ENCODE measurements at regions not wholly inside any gene's neighbourhood (a gene's known extent, or its start where the extent isn't known, plus 50 kb on each side); places are given as distances from the start of the nearest gene placed in this dataset.

- H3K4me2 ChIP-seq (replicated peaks; ENCODE audit: low read depth, low read length, poor library complexity, severe bottlenecking) = no peak overlapping the region
- no peak overlapping the region for H3K27ac ChIP-seq (ENCODE audit: low read length in 2 of 2)
- intact Hi-C loops (cut with micrococcal nuclease) = no loop called here
- H3K27me3 ChIP-seq (replicated peaks in 1 of 4; ENCODE audit: control extremely low read depth in 1 of 4, control insufficient read depth in 3 of 4, insufficient read depth in 4 of 4, low read length in 3 of 4) = no peaks in the 10 kb centered on the region
- no peak overlapping the region for H3K9ac ChIP-seq (ENCODE audit: low read length)
- no peak overlapping the region for H2AFZ ChIP-seq (ENCODE audit: insufficient read depth, low read depth, low read length, poor library complexity, severe bottlenecking)
- no peaks in the 10 kb centered on the region for H3K27me3 Mint-ChIP-seq
- no peak overlapping the region for H3K4me3 Mint-ChIP-seq
- no peak overlapping the region for H3K27ac Mint-ChIP-seq
- POLR2A ChIA-PET = no interaction called here
- H3K4me1 ChIP-seq (ENCODE audit: control insufficient read depth in 2 of 2, insufficient read depth in 2 of 2, low read length in 2 of 2) = no peaks in the 10 kb centered on the region
- CTCF ChIA-PET = no interaction called here
- H3K79me2 ChIP-seq (ENCODE audit: control insufficient read depth, insufficient read depth, low read length) = no peaks in the 10 kb centered on the region
- H3K9me3 ChIP-seq (ENCODE audit: control extremely low read depth in 1 of 3, control insufficient read depth in 2 of 3, insufficient read depth in 1 of 3, low read length in 2 of 3) = peaks cover 0 to 2% (median 0%) of the 10 kb centered on the region in 3 donors
- H3K9me3 Mint-ChIP-seq (ENCODE audit: insufficient read depth) = no peaks in the 10 kb centered on the region
- H3K4me1 Mint-ChIP-seq = no peaks in the 10 kb centered on the region
- no peak overlapping the region for H3K4me3 ChIP-seq (ENCODE audit: control extremely low read depth in 1 of 5, extremely low read depth in 1 of 5, insufficient read depth in 1 of 5, low read depth in 2 of 5, low read length in 4 of 5)
- no peaks in the 10 kb centered on the region for H4K20me1 ChIP-seq (ENCODE audit: control insufficient read depth, insufficient read depth, low read length, poor library complexity, severe bottlenecking)
- TF ChIP-seq EZH2 (IDR thresholded peaks at IDR 0.05; ENCODE audit: borderline replicate concordance, insufficient read depth, low read depth, low read length, poor library complexity, severe bottlenecking) = no peak
- TF ChIP-seq CTCF (IDR thresholded peaks at IDR 0.05) = no peak
- no peak for ATAC-seq (ENCODE audit: low read depth)
- H3K36me3 ChIP-seq (replicated peaks in 1 of 2; ENCODE audit: control extremely low read depth in 1 of 2, control insufficient read depth in 1 of 2, extremely low read depth in 1 of 2, insufficient read depth in 2 of 2, low read length in 1 of 2) = no peaks in the 10 kb centered on the region
- DNase-seq = no peak
Measured at GRCh38 chr10:57921140-57921539, 346.6 kb downstream of the IPMK start.

- H3K4me1 Mint-ChIP-seq = no peaks in the 10 kb centered on the region
- WGBS (ENCODE audit: insufficient coverage) = no CpG with 5 or more reads among the region's 1 CpG
- CTCF ChIA-PET = no interaction called here
Measured at GRCh38 chr10:57919864-57920263, 347.8 kb downstream of the IPMK start.

More at GRCh38 chr10:57919864-57920263, 347.8 kb downstream of the IPMK start:
- POLR2A ChIA-PET = no interaction called here
- DNase-seq (no peak), ATAC-seq (ENCODE audit: low read depth) (no peak)
- Histone ChIP-seq H4K20me1 (ENCODE audit: control insufficient read depth, insufficient read depth, low read length, poor library complexity, severe bottlenecking) (no peaks in the 10 kb centered on the region), H3K27me3 (replicated peaks in 1 of 4; ENCODE audit: control extremely low read depth in 1 of 4, control insufficient read depth in 3 of 4, insufficient read depth in 4 of 4, low read length in 3 of 4) (no peaks in the 10 kb centered on the region), H3K79me2 (ENCODE audit: control insufficient read depth, insufficient read depth, low read length) (no peaks in the 10 kb centered on the region), H3K36me3 (replicated peaks in 1 of 2; ENCODE audit: control extremely low read depth in 1 of 2, control insufficient read depth in 1 of 2, extremely low read depth in 1 of 2, insufficient read depth in 2 of 2, low read length in 1 of 2) (no peaks in the 10 kb centered on the region), H2AFZ (ENCODE audit: insufficient read depth, low read depth, low read length, poor library complexity, severe bottlenecking) (no peak overlapping the region), H3K4me1 (ENCODE audit: control insufficient read depth in 2 of 2, insufficient read depth in 2 of 2, low read length in 2 of 2) (no peaks in the 10 kb centered on the region), H3K4me2 (replicated peaks; ENCODE audit: low read depth, low read length, poor library complexity, severe bottlenecking) (no peak overlapping the region), H3K9me3 (ENCODE audit: control extremely low read depth in 1 of 3, control insufficient read depth in 2 of 3, insufficient read depth in 1 of 3, low read length in 2 of 3) (peaks cover 0 to 2% (median 0%) of the 10 kb centered on the region in 3 donors), H3K4me3 (ENCODE audit: control extremely low read depth in 1 of 5, extremely low read depth in 1 of 5, insufficient read depth in 1 of 5, low read depth in 2 of 5, low read length in 4 of 5) (no peak overlapping the region), H3K27ac (ENCODE audit: low read length in 2 of 2) (no peak overlapping the region), H3K9ac (ENCODE audit: low read length) (no peak overlapping the region)
- intact Hi-C loops (cut with micrococcal nuclease) = no loop called here
- H3K9me3 Mint-ChIP-seq (ENCODE audit: insufficient read depth) = no peaks in the 10 kb centered on the region
- TF ChIP-seq EZH2 (IDR thresholded peaks at IDR 0.05; ENCODE audit: borderline replicate concordance, insufficient read depth, low read depth, low read length, poor library complexity, severe bottlenecking) (no peak), CTCF (IDR thresholded peaks at IDR 0.05) (no peak)
- H3K4me3 Mint-ChIP-seq = no peak overlapping the region
- no peak overlapping the region for H3K27ac Mint-ChIP-seq
- no peaks in the 10 kb centered on the region for H3K27me3 Mint-ChIP-seq
